DOHH2 (cell line): ENCODE measurements at regions not wholly inside any gene's neighbourhood (a gene's known extent, or its start where the extent isn't known, plus 50 kb on each side); places are given as distances from the start of the nearest gene placed in this dataset.

Experiments
- H3F3A ChIP-seq: fragments of 200-600 bp; sonication (generic), shearing (Covaris generic); 2 replicates; pipeline ENCODE4 v1.6.0; 2016; ENCODE audit warnings: antibody characterized with exemption, mild to moderate bottlenecking; ENCODE audit not compliant: control insufficient read depth, insufficient read depth
- H3K27ac ChIP-seq: fragments of 200-600 bp; sonication (generic); 2 replicates; pipeline ENCODE4 v1.5.1; 2014; ENCODE audit warnings: low read depth, mild to moderate bottlenecking, low read length, moderate library complexity
- H3K27me3 ChIP-seq: fragments of 200-600 bp; sonication (generic); 2 replicates; pipeline ENCODE4 v1.6.1; 2014; ENCODE audit warnings: mild to moderate bottlenecking, low read length, mixed read lengths; ENCODE audit not compliant: control insufficient read depth
- H3K36me3 ChIP-seq: fragments of 200-600 bp; sonication (generic); 2 replicates; pipeline ENCODE4 v1.6.1; 2014; ENCODE audit warnings: mild to moderate bottlenecking, low read length, moderate library complexity, mixed read lengths; ENCODE audit not compliant: control insufficient read depth
- H3K4me1 ChIP-seq: fragments of 200-600 bp; sonication (generic); 2 replicates; pipeline ENCODE4 v1.6.1; 2014; ENCODE audit warnings: mild to moderate bottlenecking, low read length, mixed read lengths; ENCODE audit not compliant: control insufficient read depth
- H3K4me2 ChIP-seq: fragments of 200-600 bp; sonication (generic); 2 replicates; pipeline ENCODE4 v1.6.0; 2014; ENCODE audit warnings: mild to moderate bottlenecking, low read length, moderate library complexity
- H3K4me3 ChIP-seq: fragments of 200-600 bp; sonication (generic); 2 replicates; pipeline ENCODE4 v1.5.1; 2014; ENCODE audit warnings: mild to moderate bottlenecking, low read length, mixed read lengths
- H3K79me2 ChIP-seq: fragments of 200-600 bp; sonication (generic); 2 replicates; pipeline ENCODE4 v1.6.1; 2014; ENCODE audit warnings: mild to moderate bottlenecking, low read length, mixed read lengths; ENCODE audit not compliant: control insufficient read depth
- H3K9me2 ChIP-seq: fragments of 200-600 bp; sonication (generic); replicated peaks from 2 replicates; pipeline ENCODE4 v1.6.1; 2014; ENCODE audit warnings: mild to moderate bottlenecking, low read length, mixed read lengths; ENCODE audit not compliant: control insufficient read depth
- H3K9me3 ChIP-seq: fragments of 200-600 bp; sonication (generic); 2 replicates; pipeline ENCODE4 v1.6.1; 2014; ENCODE audit warnings: antibody characterized with exemption, low read length, mixed read lengths; ENCODE audit not compliant: control insufficient read depth, insufficient read depth
- H4K20me1 ChIP-seq: fragments of 200-600 bp; sonication (generic); 2 replicates; pipeline ENCODE4 v1.6.0; 2014; ENCODE audit warnings: low read depth, mild to moderate bottlenecking, antibody characterized with exemption, low read length, moderate library complexity; ENCODE audit not compliant: control insufficient read depth, insufficient read depth
- EZH2phosphoT487 ChIP-seq: fragments of 200-600 bp; sonication (generic); IDR thresholded peaks from 2 replicates; pipeline ENCODE4 v1.6.1; 2017; ENCODE audit warnings: borderline replicate concordance, mild to moderate bottlenecking, antibody characterized with exemption, low read length, moderate library complexity, mixed read lengths
- TF ChIP-seq, protein P1 (sequence below): fragments of 200-600 bp; sonication (generic); IDR thresholded peaks from one replicate; pipeline ENCODE4 v1.5.1; 2014; ENCODE audit warnings: antibody characterized with exemption, mild to moderate bottlenecking, low read depth, low read length; ENCODE audit not compliant: poor library complexity, severe bottlenecking

DNA sequence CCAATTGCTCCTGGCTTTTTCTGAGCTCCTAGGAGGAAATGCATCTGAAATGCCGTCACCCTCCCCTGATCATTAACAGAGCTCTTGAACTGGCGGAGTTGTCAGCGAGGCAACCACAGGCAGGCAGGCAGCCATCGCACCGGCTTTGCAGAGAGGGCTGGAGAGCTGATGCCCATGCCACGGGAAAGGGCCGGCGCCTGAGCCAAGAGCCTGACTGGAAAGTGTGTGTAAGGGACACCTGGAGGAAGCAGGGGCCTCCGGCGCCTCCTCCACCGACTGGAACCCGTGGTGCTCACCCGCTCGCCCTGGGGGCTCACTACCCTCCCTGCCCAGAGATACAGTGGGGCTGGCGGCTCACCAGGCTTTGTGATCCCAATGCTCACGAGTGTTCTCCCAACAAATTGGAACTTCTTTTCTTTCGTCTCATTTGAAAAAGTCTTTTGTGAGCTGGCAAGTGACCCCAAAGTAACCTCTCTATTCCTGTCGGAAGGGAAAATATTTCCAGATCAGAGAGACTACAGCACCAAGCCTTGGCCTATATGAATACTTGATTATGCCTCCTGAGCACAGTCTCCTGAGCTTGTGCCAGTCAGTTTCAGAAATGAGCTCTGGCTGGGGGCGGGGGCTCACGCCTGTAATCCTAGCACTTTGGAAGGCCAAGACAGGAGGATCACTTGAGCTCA is 97.7 kb upstream of the SLC25A33 start:
- no peak for TF ChIP-seq EZH2phosphoT487
- TF ChIP-seq, protein P1, sequence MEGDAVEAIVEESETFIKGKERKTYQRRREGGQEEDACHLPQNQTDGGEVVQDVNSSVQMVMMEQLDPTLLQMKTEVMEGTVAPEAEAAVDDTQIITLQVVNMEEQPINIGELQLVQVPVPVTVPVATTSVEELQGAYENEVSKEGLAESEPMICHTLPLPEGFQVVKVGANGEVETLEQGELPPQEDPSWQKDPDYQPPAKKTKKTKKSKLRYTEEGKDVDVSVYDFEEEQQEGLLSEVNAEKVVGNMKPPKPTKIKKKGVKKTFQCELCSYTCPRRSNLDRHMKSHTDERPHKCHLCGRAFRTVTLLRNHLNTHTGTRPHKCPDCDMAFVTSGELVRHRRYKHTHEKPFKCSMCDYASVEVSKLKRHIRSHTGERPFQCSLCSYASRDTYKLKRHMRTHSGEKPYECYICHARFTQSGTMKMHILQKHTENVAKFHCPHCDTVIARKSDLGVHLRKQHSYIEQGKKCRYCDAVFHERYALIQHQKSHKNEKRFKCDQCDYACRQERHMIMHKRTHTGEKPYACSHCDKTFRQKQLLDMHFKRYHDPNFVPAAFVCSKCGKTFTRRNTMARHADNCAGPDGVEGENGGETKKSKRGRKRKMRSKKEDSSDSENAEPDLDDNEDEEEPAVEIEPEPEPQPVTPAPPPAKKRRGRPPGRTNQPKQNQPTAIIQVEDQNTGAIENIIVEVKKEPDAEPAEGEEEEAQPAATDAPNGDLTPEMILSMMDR: no peak
- no peak overlapping the region for H3K27ac ChIP-seq
- H3F3A ChIP-seq: no peaks in the 10 kb centered on the region
- H3K9me3 ChIP-seq: no peaks in the 10 kb centered on the region
- H3K79me2 ChIP-seq: no peaks in the 10 kb centered on the region
- no peaks in the 10 kb centered on the region for H3K9me2 ChIP-seq
- no peaks in the 10 kb centered on the region for H3K36me3 ChIP-seq
- no peaks in the 10 kb centered on the region for H4K20me1 ChIP-seq
- no peaks in the 10 kb centered on the region; the same call in 1 of the 2 replicates for H3K27me3 ChIP-seq
- H3K4me3 ChIP-seq: no peak overlapping the region
- no peaks in the 10 kb centered on the region for H3K4me1 ChIP-seq
- H3K4me2 ChIP-seq: no peak overlapping the region

DNA sequence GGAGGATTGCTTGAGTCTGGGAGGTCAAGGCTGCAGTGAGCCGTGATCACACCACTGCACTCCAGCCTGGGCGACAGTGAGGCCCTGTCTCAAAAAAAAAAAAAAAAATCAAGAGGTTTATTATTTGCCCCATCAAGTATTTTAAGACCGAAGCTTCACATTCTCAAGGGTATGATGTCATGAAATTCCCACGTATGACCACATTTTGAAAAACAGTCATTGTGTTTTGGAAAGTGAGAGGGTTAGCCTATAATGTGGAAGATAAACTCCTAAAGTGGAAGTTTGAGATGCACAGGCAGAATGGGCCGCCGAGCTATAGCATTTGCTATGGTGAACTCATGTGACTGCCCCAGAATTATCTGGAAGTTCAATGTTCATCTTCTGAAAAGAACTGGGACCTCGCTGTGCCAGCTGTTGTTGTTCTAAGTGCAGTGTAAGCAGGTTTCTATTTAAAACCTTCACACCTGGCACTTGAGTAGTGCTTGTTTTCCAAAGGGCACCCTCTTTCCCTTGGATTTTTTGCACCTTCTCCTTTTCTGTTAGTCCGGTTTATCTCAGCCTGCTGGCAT is 96.9 kb upstream of the SLC25A33 start:
- no peaks in the 10 kb centered on the region for H3K79me2 ChIP-seq
- H3K9me3 ChIP-seq: no peaks in the 10 kb centered on the region
- TF ChIP-seq, protein P1: no peak
- no peak for TF ChIP-seq EZH2phosphoT487
- no peak overlapping the region for H3K27ac ChIP-seq
- H3K4me1 ChIP-seq: peaks cover 2% of the 10 kb centered on the region; the same call in 1 of the 2 replicates
- no peak overlapping the region for H3K4me3 ChIP-seq
- no peak overlapping the region for H3K4me2 ChIP-seq
- no peaks in the 10 kb centered on the region; the same call in 1 of the 2 replicates for H3K27me3 ChIP-seq
- no peaks in the 10 kb centered on the region for H3F3A ChIP-seq
- no peaks in the 10 kb centered on the region for H3K9me2 ChIP-seq
- H4K20me1 ChIP-seq: no peaks in the 10 kb centered on the region
- H3K36me3 ChIP-seq: no peaks in the 10 kb centered on the region

GRCh38 chr1:9442986-9443385 is 96.3 kb upstream of the SLC25A33 start:
- H3K27ac ChIP-seq: no peak overlapping the region
- no peaks in the 10 kb centered on the region for H3K36me3 ChIP-seq
- H3K4me1 ChIP-seq: peaks cover 8% of the 10 kb centered on the region
- H3K4me2 ChIP-seq: no peak overlapping the region
- no peak overlapping the region for H3K4me3 ChIP-seq
- H3K79me2 ChIP-seq: no peaks in the 10 kb centered on the region
- no peaks in the 10 kb centered on the region; the same call in 1 of the 2 replicates for H3K27me3 ChIP-seq
- no peaks in the 10 kb centered on the region for H3K9me2 ChIP-seq
- H3F3A ChIP-seq: no peaks in the 10 kb centered on the region
- no peak for TF ChIP-seq EZH2phosphoT487
- TF ChIP-seq, protein P1: no peak
- no peaks in the 10 kb centered on the region for H4K20me1 ChIP-seq
- no peaks in the 10 kb centered on the region for H3K9me3 ChIP-seq
